ENCODE measurements at regions not wholly inside any gene's neighbourhood (a gene's known extent, or its start where the extent isn't known, plus 50 kb on each side); places are given as distances from the start of the nearest gene placed in this dataset.

- TF ChIP-seq, protein P1, sequence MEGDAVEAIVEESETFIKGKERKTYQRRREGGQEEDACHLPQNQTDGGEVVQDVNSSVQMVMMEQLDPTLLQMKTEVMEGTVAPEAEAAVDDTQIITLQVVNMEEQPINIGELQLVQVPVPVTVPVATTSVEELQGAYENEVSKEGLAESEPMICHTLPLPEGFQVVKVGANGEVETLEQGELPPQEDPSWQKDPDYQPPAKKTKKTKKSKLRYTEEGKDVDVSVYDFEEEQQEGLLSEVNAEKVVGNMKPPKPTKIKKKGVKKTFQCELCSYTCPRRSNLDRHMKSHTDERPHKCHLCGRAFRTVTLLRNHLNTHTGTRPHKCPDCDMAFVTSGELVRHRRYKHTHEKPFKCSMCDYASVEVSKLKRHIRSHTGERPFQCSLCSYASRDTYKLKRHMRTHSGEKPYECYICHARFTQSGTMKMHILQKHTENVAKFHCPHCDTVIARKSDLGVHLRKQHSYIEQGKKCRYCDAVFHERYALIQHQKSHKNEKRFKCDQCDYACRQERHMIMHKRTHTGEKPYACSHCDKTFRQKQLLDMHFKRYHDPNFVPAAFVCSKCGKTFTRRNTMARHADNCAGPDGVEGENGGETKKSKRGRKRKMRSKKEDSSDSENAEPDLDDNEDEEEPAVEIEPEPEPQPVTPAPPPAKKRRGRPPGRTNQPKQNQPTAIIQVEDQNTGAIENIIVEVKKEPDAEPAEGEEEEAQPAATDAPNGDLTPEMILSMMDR (IDR thresholded peaks at IDR 0.05), result no peak
- TF ChIP-seq POLR2A (IDR thresholded peaks at IDR 0.05), result no peak
These were observed 200.0 kb upstream of the CASK start for GRCh38 chrX:42123369-42123768.
